B cell (primary cell): ENCODE measurements at regions not wholly inside any gene's neighbourhood (a gene's known extent, or its start where the extent isn't known, plus 50 kb on each side); places are given as distances from the start of the nearest gene placed in this dataset.
A peak's percentile ranks its signal among the peaks of the same experiment; 100 is the strongest.

ENCODE experiments used
- ATAC-seq: fragments of 200-7000 bp; cut with Tn5 transposase; one replicate; pipeline ENCODE4 v1.10.0; 2021; ENCODE audit warnings: low read depth, mild to moderate bottlenecking, moderate number of reproducible peaks, moderate library complexity
- CTCF ChIA-PET: fragments of 350-600 bp; sonication (Branson Sonifier 250); formaldehyde crosslinking; loops from one replicate; lab custom pipeline; 2021; ENCODE audit warnings: antibody characterized with exemption, inconsistent platforms; lab: Charles Lee
- POLR2A ChIA-PET: fragments of 350-600 bp; sonication (Branson Sonifier 250); formaldehyde crosslinking; loops from one replicate; lab custom pipeline; 2021; ENCODE audit warnings: antibody characterized with exemption; lab: Charles Lee
- DNase-seq: peaks from one replicate; pipeline ENCODE4 v3.0.0; 2013
- H2AFZ ChIP-seq: 2 replicates; pipeline ENCODE4 v1.6.1; 2012; ENCODE audit warnings: mild to moderate bottlenecking, low read depth, low read length; ENCODE audit not compliant: insufficient read depth, poor library complexity, severe bottlenecking
- H3K27ac ChIP-seq, 2 donors: 1 replicate in 1 of 2; 2 replicates in 1 of 2; pipeline ENCODE4 v1.5.1; 2012 to 2013; ENCODE audit warnings: low read length in 2 of 2, mild to moderate bottlenecking in 2 of 2, moderate library complexity in 1 of 2
- H3K27me3 ChIP-seq, 4 experiments: fragments of 200-600 bp in 1 of 4; sonication (generic) in 1 of 4; replicated peaks in 1 of 4; 1 replicate in 2 of 4; 2 replicates in 2 of 4; pipeline versions ENCODE4 v1.6.1 to v1.7.0; 2013 to 2016; ENCODE audit warnings: low read length in 3 of 4, mild to moderate bottlenecking in 2 of 4, mixed read lengths in 1 of 4, moderate library complexity in 1 of 4; ENCODE audit not compliant: insufficient read depth in 4 of 4, control insufficient read depth in 3 of 4; ENCODE audit errors: control extremely low read depth in 1 of 4
- H3K36me3 ChIP-seq, 2 experiments: replicated peaks in 1 of 2; 1 replicate in 1 of 2; 2 replicates in 1 of 2; pipeline versions ENCODE4 v1.6.1 to v1.7.1; 2013; ENCODE audit warnings: low read length in 1 of 2; ENCODE audit not compliant: insufficient read depth in 2 of 2, control insufficient read depth in 1 of 2; ENCODE audit errors: control extremely low read depth in 1 of 2, extremely low read depth in 1 of 2
- H3K4me1 ChIP-seq, 2 donors: fragments of 200-600 bp in 1 of 2; sonication (generic) in 1 of 2; 1 replicate in 1 of 2; 2 replicates in 1 of 2; pipeline versions ENCODE4 v1.5.1 to v1.6.1; 2013 to 2017; ENCODE audit warnings: low read length in 2 of 2; ENCODE audit not compliant: control insufficient read depth in 2 of 2, insufficient read depth in 2 of 2
- H3K4me2 ChIP-seq: replicated peaks from 2 replicates; pipeline ENCODE3; 2012; ENCODE audit warnings: mild to moderate bottlenecking, low read depth, low read length; ENCODE audit not compliant: poor library complexity, severe bottlenecking
- H3K4me3 ChIP-seq, 5 experiments: fragments of 200-600 bp in 1 of 5; sonication (generic) in 1 of 5; 1 replicate in 3 of 5; 2 replicates in 2 of 5; pipeline versions ENCODE4 v1.5.1 to v1.7.0; 2011 to 2016; ENCODE audit warnings: low read length in 4 of 5, mild to moderate bottlenecking in 4 of 5, low read depth in 2 of 5, control low read depth in 1 of 5, moderate library complexity in 1 of 5; ENCODE audit not compliant: insufficient read depth in 1 of 5; ENCODE audit errors: control extremely low read depth in 1 of 5, extremely low read depth in 1 of 5
- H3K79me2 ChIP-seq: fragments of 200-600 bp; sonication (generic); one replicate; pipeline ENCODE4 v1.6.0; 2016; ENCODE audit warnings: low read length; ENCODE audit not compliant: control insufficient read depth, insufficient read depth
- H3K9ac ChIP-seq: fragments of 200-600 bp; sonication (generic); 2 replicates; pipeline ENCODE4 v1.6.1; 2017; ENCODE audit warnings: mild to moderate bottlenecking, low read length, moderate library complexity
- H3K9me3 ChIP-seq, 3 donors: one replicate each; pipeline versions ENCODE4 v1.6.1 to v1.7.1; 2013; ENCODE audit warnings: low read length in 2 of 3; ENCODE audit not compliant: control insufficient read depth in 2 of 3, insufficient read depth in 1 of 3; ENCODE audit errors: control extremely low read depth in 1 of 3
- H4K20me1 ChIP-seq: 2 replicates; pipeline ENCODE4 v1.6.0; 2012; ENCODE audit warnings: mild to moderate bottlenecking, low read length; ENCODE audit not compliant: insufficient read depth, control insufficient read depth, poor library complexity, severe bottlenecking
- H3K27ac Mint-ChIP-seq: one replicate; pipeline ENCODE4 v1.8.0; 2021; ENCODE audit warnings: mixed read lengths
- H3K27me3 Mint-ChIP-seq: one replicate; pipeline ENCODE4 v1.8.0; 2021; ENCODE audit warnings: mixed read lengths
- H3K4me1 Mint-ChIP-seq: one replicate; pipeline ENCODE4 v1.8.0; 2021; ENCODE audit warnings: mixed read lengths
- H3K4me3 Mint-ChIP-seq: one replicate; pipeline ENCODE4 v1.8.0; 2021; ENCODE audit warnings: mixed read lengths
- H3K9me3 Mint-ChIP-seq: one replicate; pipeline ENCODE4 v1.8.0; 2022; ENCODE audit warnings: mixed read lengths; ENCODE audit not compliant: insufficient read depth
- CTCF ChIP-seq: fragments of 200-600 bp; IDR thresholded peaks from one replicate; pipeline ENCODE4 v1.8.0; 2022; ENCODE audit warnings: antibody characterized with exemption, mild to moderate bottlenecking
- EZH2 ChIP-seq: IDR thresholded peaks from 2 replicates; pipeline ENCODE4 v1.6.1; 2012; ENCODE audit warnings: borderline replicate concordance, low read depth, mild to moderate bottlenecking, moderate library complexity, low read length; ENCODE audit not compliant: insufficient read depth, poor library complexity, severe bottlenecking
- WGBS: methylation state at CpG from one replicate; pipeline ENCODE4 v1.1.5; 2013; ENCODE audit warnings: missing lambda C conversion rate; ENCODE audit not compliant: insufficient coverage; 5-methylcytosine and 5-hydroxymethylcytosine counted together
- intact Hi-C: fragments of 100-400 bp; cut with micrococcal nuclease; formaldehyde crosslinking; loops from one replicate; pipeline ENCODE4 v1.10.0; 2022

GRCh38 chr7:125465527-125465926, 535.9 kb upstream of the POT1 start:
- intact Hi-C loops, result no loop called here
- TF ChIP-seq EZH2 (no peak), CTCF (no peak)
- Mint-ChIP-seq H3K4me3 (no peak overlapping the region), H3K27me3 (no peaks in the 10 kb centered on the region), H3K9me3 (peaks cover 2% of the 10 kb centered on the region), H3K4me1 (no peaks in the 10 kb centered on the region), H3K27ac (no peak overlapping the region)
- Histone ChIP-seq H3K9ac (no peak overlapping the region), H3K4me3 (no peak overlapping the region), H2AFZ (no peak overlapping the region), H3K4me1 (no peaks in the 10 kb centered on the region), H3K27me3 (no peaks in the 10 kb centered on the region), H3K4me2 (no peak overlapping the region), H3K79me2 (no peaks in the 10 kb centered on the region), H3K9me3 (peaks cover 0 to 12% (median 1%) of the 10 kb centered on the region in 3 donors), H4K20me1 (no peaks in the 10 kb centered on the region), H3K27ac (no peak overlapping the region), H3K36me3 (no peaks in the 10 kb centered on the region)
- WGBS, result no CpG with 5 or more reads among the region's 3 CpGs
- DNase-seq (no peak), ATAC-seq (no peak)
- ChIA-PET POLR2A (no interaction called here), CTCF (no interaction called here)

GRCh38 chr7:125462615-125463014, 533.0 kb upstream of the POT1 start:
- no peak overlapping the region for H3K27ac ChIP-seq
- no peaks in the 10 kb centered on the region for H3K79me2 ChIP-seq
- ATAC-seq (no peak), DNase-seq (no peak)
- peak; percentile 26 for TF ChIP-seq CTCF
- TF ChIP-seq EZH2, result no peak
- H3K4me3 ChIP-seq, result no peak overlapping the region
- Mint-ChIP-seq H3K9me3 (peaks cover 7% of the 10 kb centered on the region), H3K4me1 (no peaks in the 10 kb centered on the region), H3K4me3 (no peak overlapping the region), H3K27me3 (no peaks in the 10 kb centered on the region), H3K27ac (no peak overlapping the region)
- H3K9me3 ChIP-seq, result peaks cover 0 to 9% (median under 1%) of the 10 kb centered on the region in 3 donors
- no peak overlapping the region for H2AFZ ChIP-seq
- POLR2A ChIA-PET, result no interaction called here
- no peaks in the 10 kb centered on the region for H3K4me1 ChIP-seq
- intact Hi-C loops, result no loop called here
- H3K4me2 ChIP-seq, result no peak overlapping the region
- H3K36me3 ChIP-seq, result no peaks in the 10 kb centered on the region
- no peaks in the 10 kb centered on the region for H3K27me3 ChIP-seq
- WGBS, result 100% methylated on average over 2 of the region's 2 CpGs
- no peak overlapping the region for H3K9ac ChIP-seq
- CTCF ChIA-PET, result no interaction called here
- no peaks in the 10 kb centered on the region for H4K20me1 ChIP-seq
